HG02870 (cell line): ENCODE measurements at regions not wholly inside any gene's neighbourhood (a gene's known extent, or its start where the extent isn't known, plus 50 kb on each side); places are given as distances from the start of the nearest gene placed in this dataset.

ENCODE experiments used
- ATAC-seq: cut with Tn5 transposase; IDR thresholded peaks from one replicate; pipeline ENCODE4 v1.9.1; 2021; ENCODE audit warnings: mild to moderate bottlenecking, moderate library complexity; ENCODE audit not compliant: unreplicated experiment

DNA sequence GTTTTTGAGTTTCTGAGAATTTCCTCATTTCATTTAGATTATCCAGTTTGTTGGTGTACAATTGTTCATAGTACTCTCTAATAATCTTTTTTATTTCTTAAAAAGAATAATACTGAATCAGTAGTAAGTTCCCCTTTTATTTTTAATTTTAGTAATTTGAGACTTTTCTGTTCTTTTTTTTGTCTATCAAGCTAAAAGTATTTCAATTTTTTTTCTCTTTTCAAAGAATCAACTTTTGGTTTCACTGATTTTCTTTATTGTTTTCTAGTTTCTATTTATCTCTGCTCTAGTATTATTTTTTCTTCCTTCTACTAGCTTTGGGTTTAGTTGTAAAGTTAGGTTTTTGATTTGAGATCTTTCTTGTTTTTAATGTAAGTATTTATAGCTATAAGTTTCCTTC, 60.6 kb upstream of the ARL15 start:
- no peak for ATAC-seq

DNA sequence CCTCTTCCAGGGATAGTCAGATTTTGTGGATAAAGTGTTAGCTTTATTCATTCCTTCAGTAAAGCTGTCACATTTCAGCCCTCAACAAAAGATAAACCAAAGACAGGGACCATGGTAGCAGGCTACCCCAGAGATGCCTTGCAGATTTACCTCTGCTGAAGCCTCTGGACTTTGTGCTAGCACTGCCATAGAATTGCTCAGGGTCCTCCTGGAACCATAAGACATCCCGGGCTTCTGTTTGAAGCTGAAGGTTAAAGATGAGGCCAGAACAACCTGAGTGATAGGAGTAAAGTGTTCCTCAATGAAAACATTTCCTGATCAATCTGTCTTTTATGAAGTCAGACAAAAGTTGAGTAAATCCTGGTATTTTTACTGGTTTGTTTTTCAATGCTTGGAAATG, 57.5 kb upstream of the ARL15 start:
- ATAC-seq = no peak

DNA sequence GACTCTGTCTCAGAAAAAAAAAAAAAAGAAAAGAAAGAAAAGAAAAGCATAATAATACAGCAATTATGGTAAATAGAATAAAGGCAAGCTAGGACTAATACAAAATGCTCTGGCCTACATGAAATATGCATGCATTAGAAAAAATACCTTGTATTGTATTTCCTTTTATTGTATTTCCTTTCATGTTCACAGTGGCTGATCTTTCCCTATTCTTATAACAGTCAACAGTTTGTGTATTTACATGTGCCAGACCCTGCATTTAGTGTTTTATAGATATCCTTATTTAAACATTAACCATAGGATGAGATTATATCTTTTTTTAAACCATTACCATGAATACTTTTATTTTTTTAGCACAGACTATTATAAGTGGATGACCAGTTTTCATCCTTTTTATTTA, 56.3 kb upstream of the ARL15 start:
- ATAC-seq = no peak

DNA sequence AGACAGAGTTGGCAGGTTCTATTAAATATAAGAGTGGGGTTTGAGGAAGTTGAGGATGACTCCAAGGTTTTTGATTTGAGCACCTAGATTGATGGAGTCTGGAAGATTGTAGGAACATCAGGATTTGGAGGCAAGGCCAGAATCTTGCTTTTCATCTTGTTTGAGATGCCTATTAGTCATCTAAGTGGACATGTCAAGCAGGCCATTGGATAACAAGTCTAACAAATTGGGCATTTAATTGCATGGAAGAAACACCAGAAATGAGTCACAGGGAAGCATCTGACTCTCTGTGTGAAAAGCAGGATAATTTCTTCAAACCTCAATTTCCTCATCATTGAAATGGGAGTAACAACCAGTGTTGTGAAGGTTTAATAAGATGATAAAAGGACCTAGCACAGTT, 53.3 kb upstream of the ARL15 start:
- no peak for ATAC-seq

DNA sequence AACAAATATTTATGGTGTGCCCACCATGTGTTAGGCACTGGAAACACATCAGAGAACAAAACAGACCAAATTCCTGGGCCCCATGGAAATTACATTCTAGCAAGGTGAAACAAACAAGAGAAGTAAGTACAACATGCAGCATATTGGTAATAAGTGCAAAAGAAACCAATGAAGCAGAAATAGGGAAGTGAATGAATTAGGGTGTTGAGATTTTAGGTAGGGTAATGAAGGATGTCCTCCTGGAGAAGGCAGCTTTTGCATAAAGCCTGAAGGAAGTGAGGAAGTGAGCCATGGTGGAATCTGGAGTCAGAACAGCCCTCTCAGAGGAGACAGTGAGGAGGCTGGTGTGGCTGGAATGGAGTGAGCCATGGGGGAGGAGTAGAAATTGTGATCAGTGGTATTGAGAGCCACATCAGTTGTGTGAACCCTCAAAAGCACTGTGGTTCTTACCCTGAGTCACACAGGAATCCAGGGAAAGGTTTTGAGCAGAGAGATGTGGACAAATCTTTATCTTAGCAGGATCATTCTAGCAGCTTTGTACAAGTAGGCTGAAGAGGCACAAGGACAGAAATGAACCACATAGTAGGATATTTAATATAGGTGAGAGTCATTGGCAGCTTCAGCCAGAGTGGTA, 52.7 kb upstream of the ARL15 start:
- no peak for ATAC-seq

DNA sequence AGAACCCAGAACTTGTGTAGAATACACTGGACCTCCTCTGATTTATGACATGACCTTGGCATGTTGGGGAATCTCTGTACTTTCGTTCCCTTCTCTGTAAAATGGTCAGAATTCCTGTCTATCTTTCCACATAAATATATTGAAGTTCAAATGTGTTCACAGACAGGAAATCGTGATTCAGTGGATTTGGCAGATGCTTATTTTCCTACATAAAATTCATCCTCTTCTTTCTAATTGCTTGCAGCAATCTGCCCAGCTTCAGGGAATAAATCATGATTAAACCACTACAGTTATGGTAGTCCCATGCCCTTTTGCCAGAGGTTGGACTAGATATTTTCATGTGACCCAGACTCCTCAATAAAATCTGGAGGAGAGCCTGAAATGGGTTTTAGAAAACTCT, 52.1 kb upstream of the ARL15 start:
- ATAC-seq = no peak

DNA sequence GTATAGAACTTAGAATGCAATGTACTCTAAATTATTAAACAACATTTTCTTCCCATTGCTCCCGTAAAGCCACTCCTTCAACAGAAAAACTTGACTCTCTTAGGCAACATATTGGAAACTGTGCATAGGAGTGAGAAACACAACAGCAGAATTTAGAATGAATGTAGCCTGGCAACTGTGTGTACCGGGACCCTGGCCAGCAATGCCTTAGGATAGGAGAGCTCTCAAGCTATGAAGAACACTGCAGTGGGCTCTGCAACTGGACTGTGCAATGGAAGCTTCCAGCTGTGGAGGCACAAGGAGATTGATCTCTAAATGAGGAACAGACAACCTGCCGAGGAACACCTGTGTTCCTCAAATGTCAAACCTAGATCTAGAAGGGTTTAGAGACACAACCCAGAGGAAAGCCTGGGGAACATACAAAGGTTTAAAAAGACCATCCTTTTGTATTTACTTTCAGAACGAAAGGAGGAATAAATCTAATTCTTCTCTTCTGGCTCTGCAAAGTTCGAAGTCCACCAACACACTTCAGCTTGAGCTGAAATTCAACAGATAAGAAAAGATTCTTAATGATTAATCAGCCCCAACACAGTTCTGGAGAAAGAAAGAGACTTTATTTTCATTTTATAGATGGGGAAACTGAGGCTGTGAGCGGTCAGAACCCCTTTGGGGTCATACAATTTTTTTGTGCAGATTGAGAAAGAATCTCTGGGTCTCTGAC, 51.5 kb upstream of the ARL15 start:
- no peak for ATAC-seq

DNA sequence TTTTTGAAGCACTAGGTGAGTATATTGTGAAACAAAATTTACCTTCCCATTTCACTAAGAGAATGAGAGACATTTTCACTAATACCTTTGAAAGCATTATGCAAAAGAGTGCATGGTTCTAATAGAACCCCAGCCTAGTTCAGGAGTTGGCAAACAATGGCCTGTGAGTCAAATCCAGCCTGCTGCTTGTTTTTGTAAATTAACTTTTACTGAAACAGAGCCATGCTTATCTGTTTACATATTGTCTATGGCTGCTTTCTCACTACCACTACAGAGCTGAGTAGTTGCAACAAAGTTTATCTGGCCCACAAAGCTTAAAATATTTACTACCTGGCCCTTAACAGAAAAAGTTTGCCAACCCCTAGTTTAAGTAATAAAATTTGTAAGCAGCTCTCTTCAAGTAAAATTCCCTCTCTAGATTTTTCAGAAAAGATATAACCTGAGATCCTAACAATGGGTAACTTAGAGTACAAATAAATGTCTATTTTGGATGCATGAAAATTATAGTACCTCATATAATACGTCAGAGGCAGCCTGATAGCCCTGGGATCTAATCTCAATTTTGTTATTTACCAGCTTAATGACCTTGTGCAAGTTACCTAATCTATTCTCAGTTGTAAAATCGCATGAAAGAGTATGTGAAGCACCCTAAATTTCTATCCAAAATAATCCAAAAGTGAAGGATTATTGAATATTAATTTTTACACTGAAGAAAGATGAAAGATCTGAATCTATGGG, 50.7 kb upstream of the ARL15 start:
- no peak for ATAC-seq
